KMS-11 (cell line): ENCODE measurements at regions not wholly inside any gene's neighbourhood (a gene's known extent, or its start where the extent isn't known, plus 50 kb on each side); places are given as distances from the start of the nearest gene placed in this dataset.

ENCODE experiments used
- H2AFZ ChIP-seq: fragments of 200-600 bp; sonication (generic); 2 replicates; pipeline ENCODE4 v1.6.1; 2016; ENCODE audit warnings: antibody characterized with exemption, mixed run types, low read depth
- H3K27ac ChIP-seq: fragments of 200-600 bp; sonication (generic); 2 replicates; pipeline ENCODE4 v1.6.1; 2016; ENCODE audit warnings: mild to moderate bottlenecking, mixed run types
- H3K27me3 ChIP-seq: fragments of 200-600 bp; sonication (generic); 2 replicates; pipeline ENCODE4 v1.6.1; 2017; ENCODE audit warnings: mild to moderate bottlenecking, low read depth, mixed run types, moderate library complexity; ENCODE audit not compliant: insufficient read depth
- H3K36me3 ChIP-seq: fragments of 200-600 bp; sonication (generic); 2 replicates; pipeline ENCODE4 v1.6.1; 2017; ENCODE audit warnings: mild to moderate bottlenecking, mixed run types; ENCODE audit not compliant: insufficient read depth
- H3K4me1 ChIP-seq: fragments of 200-600 bp; sonication (generic); 2 replicates; pipeline ENCODE4 v1.6.1; 2016; ENCODE audit warnings: mild to moderate bottlenecking, low read depth, mixed run types; ENCODE audit not compliant: poor library complexity, severe bottlenecking
- H3K4me2 ChIP-seq: fragments of 200-600 bp; sonication (generic); 2 replicates; pipeline ENCODE4 v1.7.0; 2016; ENCODE audit warnings: mild to moderate bottlenecking, mixed run types
- H3K4me3 ChIP-seq: fragments of 200-600 bp; sonication (generic); IDR thresholded peaks from 2 replicates; pipeline ENCODE4 v1.6.1; 2017; ENCODE audit warnings: low read depth, low read length, mixed read lengths; ENCODE audit not compliant: insufficient read depth
- H3K79me2 ChIP-seq: fragments of 200-600 bp; sonication (generic); 2 replicates; pipeline ENCODE4 v1.6.1; 2016; ENCODE audit warnings: low read depth, mixed run types; ENCODE audit not compliant: insufficient read depth
- H3K9ac ChIP-seq: fragments of 200-600 bp; sonication (generic); 2 replicates; pipeline ENCODE4 v1.6.1; 2016; ENCODE audit warnings: mild to moderate bottlenecking, mixed run types
- H4K20me1 ChIP-seq: fragments of 200-600 bp; sonication (generic); 2 replicates; pipeline ENCODE4 v1.6.1; 2016; ENCODE audit warnings: mild to moderate bottlenecking, mixed run types; ENCODE audit not compliant: insufficient read depth
- TF ChIP-seq, protein P1 (sequence below): fragments of 200-600 bp; sonication (generic); conservative IDR thresholded peaks from 2 replicates; pipeline ENCODE4 v1.6.1; 2017; ENCODE audit warnings: low read depth, mild to moderate bottlenecking, antibody characterized with exemption, low read length, moderate library complexity, mixed read lengths

DNA sequence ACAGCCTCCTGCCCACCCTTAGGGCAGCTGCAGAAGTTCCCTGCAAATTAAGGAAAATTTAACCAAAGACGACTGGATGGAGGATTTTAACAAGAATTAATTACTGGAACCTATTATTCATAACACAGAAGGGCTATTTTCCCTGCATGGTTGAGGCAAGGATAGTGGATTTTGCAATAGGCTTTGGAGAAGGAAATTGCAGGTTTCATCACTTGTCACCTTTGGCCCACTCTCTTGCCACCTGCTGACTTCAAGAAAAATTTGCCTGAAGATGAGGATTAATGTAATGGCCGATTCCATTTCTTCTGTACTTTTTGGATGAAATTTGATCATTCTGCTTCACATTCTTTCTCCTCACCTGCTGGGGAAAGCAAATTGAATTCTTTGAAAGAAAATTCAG, 261.7 kb downstream of the FGF9 start:
- Histone ChIP-seq H3K36me3 (no peaks in the 10 kb centered on the region), H3K9ac (no peak overlapping the region), H2AFZ (no peak overlapping the region), H3K27ac (no peak overlapping the region), H4K20me1 (no peaks in the 10 kb centered on the region), H3K4me3 (no peak overlapping the region), H3K79me2 (no peaks in the 10 kb centered on the region), H3K4me1 (no peaks in the 10 kb centered on the region), H3K4me2 (no peak overlapping the region), H3K27me3 (no peaks in the 10 kb centered on the region)
- TF ChIP-seq, protein P1, sequence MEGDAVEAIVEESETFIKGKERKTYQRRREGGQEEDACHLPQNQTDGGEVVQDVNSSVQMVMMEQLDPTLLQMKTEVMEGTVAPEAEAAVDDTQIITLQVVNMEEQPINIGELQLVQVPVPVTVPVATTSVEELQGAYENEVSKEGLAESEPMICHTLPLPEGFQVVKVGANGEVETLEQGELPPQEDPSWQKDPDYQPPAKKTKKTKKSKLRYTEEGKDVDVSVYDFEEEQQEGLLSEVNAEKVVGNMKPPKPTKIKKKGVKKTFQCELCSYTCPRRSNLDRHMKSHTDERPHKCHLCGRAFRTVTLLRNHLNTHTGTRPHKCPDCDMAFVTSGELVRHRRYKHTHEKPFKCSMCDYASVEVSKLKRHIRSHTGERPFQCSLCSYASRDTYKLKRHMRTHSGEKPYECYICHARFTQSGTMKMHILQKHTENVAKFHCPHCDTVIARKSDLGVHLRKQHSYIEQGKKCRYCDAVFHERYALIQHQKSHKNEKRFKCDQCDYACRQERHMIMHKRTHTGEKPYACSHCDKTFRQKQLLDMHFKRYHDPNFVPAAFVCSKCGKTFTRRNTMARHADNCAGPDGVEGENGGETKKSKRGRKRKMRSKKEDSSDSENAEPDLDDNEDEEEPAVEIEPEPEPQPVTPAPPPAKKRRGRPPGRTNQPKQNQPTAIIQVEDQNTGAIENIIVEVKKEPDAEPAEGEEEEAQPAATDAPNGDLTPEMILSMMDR = no peak

DNA sequence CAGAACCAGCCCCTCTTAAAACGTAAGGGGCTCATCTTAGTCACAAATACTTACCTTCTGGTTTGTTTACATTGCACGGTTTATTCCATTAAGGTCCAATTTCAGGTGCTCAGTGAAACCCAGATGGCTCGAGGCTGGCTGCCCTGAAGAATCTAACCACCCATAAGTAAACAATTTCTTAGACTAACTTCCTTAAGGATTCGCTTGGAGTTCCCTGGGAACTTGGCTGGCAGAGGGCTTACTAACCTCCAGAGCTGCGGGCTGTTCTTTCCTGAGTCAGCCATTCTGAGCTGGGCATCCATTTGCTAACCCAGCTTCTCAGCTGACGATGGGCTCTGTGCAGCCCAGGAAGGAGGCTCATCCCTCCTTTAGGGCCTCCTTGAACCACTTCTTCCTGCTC, 262.1 kb downstream of the FGF9 start:
- Histone ChIP-seq H3K4me3 (no peak overlapping the region), H2AFZ (no peak overlapping the region), H3K79me2 (no peaks in the 10 kb centered on the region), H3K9ac (no peak overlapping the region), H4K20me1 (no peaks in the 10 kb centered on the region), H3K4me2 (no peak overlapping the region), H3K4me1 (no peaks in the 10 kb centered on the region), H3K27ac (no peak overlapping the region), H3K36me3 (no peaks in the 10 kb centered on the region), H3K27me3 (no peaks in the 10 kb centered on the region)
- TF ChIP-seq, protein P1 = no peak

DNA sequence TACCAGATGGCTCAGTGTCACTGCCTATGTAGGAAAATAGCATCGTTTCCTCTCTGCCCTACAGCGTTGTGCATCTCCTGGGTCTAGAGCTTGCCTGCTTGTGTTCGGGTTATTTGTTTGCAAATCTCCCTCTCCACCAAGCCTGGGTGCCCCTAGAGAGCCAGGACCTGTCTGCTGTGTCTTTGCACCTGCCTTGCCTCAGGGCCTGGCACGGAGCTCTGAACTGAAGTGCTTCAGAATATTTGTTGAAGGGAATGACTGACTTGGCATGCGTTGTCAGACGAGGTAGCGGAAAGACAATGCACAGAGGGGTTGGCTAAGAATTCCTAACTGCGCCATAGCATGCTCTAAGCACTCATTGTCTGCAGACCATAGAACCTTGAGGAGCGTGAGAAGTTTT, 263.4 kb downstream of the FGF9 start:
- Histone ChIP-seq H3K9ac (no peak overlapping the region), H3K4me2 (no peak overlapping the region), H3K36me3 (no peaks in the 10 kb centered on the region), H4K20me1 (no peaks in the 10 kb centered on the region), H3K4me3 (no peak overlapping the region), H3K27me3 (no peaks in the 10 kb centered on the region), H3K27ac (no peak overlapping the region), H3K79me2 (no peaks in the 10 kb centered on the region), H3K4me1 (no peaks in the 10 kb centered on the region), H2AFZ (no peak overlapping the region)
- TF ChIP-seq, protein P1 = no peak

DNA sequence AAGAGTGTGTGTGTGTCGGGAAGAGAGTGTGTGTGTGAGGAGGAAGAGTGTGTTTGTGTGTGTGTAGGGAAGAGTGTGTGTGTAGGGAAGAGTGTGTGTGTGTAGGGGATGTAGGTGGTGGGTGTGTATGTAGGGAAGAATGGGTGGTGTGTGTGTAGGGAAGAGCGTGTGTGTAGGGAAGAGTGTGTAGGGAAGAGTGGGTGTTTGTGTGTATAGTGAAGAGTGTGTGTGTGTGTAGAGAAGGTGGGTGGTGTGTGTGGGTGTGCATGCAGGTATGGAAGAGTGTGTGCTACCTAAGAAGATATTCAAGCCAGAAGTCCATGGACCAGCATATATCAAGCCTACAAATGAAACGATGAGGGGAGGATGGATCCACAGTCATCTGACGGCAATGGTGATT, 265.8 kb downstream of the FGF9 start:
- no peak overlapping the region for H3K9ac ChIP-seq
- no peaks in the 10 kb centered on the region for H3K27me3 ChIP-seq
- H3K79me2 ChIP-seq = no peaks in the 10 kb centered on the region
- no peaks in the 10 kb centered on the region for H3K4me1 ChIP-seq
- H3K4me3 ChIP-seq = no peak overlapping the region
- H3K4me2 ChIP-seq = no peak overlapping the region
- H2AFZ ChIP-seq = no peak overlapping the region
- TF ChIP-seq, protein P1 = no peak
- H4K20me1 ChIP-seq = no peaks in the 10 kb centered on the region
- H3K36me3 ChIP-seq = no peaks in the 10 kb centered on the region
- H3K27ac ChIP-seq = no peak overlapping the region

DNA sequence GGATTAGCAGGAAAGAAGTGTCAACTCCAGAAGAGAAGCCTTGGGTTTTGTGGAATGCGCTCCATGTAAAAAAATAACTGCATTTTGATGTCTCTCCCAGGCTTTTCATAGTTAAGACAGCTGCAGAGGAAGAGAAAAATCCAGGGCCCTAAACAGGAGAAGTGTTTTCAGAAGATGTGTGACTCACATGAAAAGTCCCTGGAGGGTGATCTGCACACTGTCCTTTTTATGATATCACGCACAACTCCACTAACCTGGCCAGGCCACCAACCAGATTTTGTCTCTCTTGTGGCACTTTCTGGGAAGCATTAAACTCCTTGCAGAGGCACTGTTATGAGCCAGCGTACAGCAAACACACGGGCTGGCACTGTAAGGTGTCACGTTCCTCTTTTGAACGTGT, 267.3 kb downstream of the FGF9 start:
- H3K27ac ChIP-seq = no peak overlapping the region
- no peaks in the 10 kb centered on the region for H3K27me3 ChIP-seq
- H4K20me1 ChIP-seq = no peaks in the 10 kb centered on the region
- TF ChIP-seq, protein P1 = no peak
- no peak overlapping the region for H3K4me3 ChIP-seq
- no peak overlapping the region for H3K4me2 ChIP-seq
- H3K4me1 ChIP-seq = no peaks in the 10 kb centered on the region
- H2AFZ ChIP-seq = no peak overlapping the region
- H3K9ac ChIP-seq = no peak overlapping the region
- H3K79me2 ChIP-seq = no peaks in the 10 kb centered on the region
- H3K36me3 ChIP-seq = no peaks in the 10 kb centered on the region
